GM21529 (cell line): ENCODE measurements at regions not wholly inside any gene's neighbourhood (a gene's known extent, or its start where the extent isn't known, plus 50 kb on each side); places are given as distances from the start of the nearest gene placed in this dataset.

ENCODE experiments used
- ATAC-seq: cut with Tn5 transposase; IDR thresholded peaks from one replicate; pipeline ENCODE4 v1.9.1; 2021; ENCODE audit not compliant: unreplicated experiment

DNA sequence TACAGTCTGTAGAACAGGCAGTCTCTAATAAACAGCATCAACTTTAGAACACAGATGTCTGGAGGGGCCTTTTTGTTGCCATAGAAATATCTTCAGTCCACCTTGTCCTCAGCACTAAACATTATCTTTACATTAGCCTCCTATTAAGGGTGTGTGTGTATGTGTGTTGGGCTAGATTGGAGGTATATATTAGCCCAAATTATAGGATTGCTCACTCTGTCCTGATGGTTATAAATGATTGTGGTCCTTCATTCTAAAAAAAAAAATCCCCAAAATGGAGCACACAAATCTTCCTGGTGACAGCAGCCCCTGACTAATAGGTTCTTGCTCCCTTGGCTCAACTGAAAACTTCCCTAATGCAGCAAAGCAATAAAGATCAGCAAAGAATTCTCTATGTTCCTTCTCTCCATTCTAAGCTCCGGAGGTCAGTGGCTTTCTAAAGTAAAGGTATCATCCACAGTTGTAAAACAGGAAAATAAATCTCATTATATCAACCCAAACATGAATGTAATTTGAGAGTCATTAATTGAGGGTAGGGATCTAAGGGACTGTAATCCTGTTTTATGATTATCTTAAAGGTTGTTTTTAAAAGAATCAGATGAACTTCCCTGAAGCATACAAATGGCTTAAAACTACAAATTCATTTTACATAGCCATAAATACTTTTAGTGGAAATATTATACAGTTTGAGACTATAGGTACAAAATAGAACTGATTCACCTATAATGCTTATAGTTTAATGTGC lies 232.7 kb downstream of the KLF12 start:
- ATAC-seq, result no peak

DNA sequence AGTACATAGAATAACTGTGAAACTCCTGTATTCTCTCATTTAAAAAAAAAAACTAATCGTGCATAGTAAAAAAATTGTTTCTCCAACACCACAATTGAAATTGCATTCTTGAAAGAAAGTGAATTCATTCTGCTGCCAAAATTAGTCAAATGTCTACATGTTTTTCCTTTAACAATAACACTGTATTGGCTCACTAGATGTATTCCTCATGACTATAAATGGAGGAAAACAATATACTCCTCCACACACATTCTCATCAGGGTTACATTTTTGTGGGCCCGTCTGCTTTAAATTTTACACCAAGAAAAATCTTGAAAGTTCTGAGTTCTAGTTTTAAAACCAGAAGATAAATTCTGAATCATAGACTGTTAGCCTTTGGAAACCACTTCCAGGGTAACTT lies 233.6 kb downstream of the KLF12 start:
- no peak for ATAC-seq

- ATAC-seq, result no peak
These were observed 235.3 kb downstream of the KLF12 start for GRCh38 chr13:73898899-73899298.

DNA sequence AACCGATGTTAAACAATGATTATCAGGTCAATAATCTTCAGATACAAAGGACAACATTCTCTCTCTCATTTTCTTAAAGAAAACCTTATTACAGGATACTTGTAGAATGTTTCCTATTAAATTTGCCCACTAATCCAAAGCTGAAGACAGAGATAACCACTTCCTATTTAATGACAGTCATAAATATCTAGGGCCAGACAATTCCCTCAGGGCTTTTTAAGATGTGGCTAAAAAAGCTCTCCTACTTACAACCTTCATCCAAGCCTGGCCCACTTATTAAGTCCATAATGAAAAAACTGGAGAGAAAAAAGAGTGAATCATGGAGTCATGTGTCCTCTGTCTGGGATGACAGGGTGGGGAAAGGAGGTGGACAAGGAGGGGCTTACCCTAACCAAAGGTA lies 235.9 kb downstream of the KLF12 start:
- ATAC-seq, result no peak

DNA sequence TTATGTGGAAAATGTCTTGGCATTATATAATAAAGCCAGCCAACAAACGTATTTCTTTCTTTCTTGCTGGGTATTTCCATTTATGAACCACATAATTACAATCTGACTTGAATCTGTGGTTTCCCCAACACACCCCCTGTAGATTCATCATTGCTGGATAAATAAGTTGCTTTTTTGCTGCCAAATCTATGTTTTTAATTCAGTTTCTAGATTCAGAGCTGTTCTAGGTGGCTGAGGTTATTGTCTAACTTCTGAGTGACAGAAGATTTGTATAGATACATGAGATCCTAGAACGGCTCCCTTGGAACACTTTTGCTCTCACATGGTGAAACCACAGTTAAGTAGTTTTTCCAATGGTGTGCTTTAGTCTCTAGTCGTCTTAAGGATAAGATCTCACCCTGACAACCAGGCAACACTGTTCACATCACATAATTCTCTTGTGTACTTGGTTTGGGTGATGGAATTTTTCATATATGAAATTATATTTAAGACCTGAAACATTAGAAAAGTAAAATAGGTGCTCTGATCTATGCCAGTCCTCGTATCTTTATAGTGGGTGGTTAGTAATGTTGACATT lies 239.1 kb downstream of the KLF12 start:
- ATAC-seq, result no peak

DNA sequence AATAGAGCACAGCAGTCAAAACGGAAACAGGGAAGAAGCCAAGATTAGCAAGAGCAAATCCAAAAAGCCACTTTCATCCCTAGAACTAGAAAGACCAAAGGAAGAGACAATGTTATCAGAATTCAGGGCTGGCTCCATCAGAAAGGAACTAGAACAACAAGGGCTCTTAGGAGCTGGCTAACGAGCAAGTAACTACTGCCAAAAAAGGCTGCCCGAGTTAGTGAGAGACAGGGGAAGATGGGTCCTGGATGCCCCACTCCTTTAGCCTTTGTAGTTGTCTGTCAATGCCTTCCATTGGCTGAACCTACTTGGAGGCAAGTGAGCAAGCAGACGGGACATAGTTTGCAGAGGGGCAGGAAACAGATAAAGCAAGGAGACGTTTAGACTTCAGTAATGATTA lies 240.4 kb downstream of the KLF12 start:
- no peak for ATAC-seq

DNA sequence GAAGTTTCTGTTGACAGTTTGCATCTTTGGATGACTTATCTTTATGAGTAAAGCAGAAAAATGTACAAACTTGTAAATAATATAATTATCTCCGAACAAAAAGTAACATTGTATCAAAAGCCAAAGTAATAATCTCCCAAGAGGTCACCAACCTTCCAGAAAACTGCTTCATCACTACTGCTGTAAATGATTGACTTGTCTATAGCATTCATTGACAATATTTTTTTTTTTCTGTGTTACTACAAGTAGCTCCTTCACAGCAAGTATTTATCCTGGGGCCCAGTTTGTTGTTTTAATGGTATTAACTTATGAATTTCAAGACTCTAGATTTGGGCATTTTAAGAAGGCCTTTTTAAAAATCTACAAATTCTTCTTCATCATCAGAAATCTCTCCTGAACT lies 242.4 kb downstream of the KLF12 start:
- no peak for ATAC-seq

GRCh38 chr13:73883162-73883561 lies 251.0 kb downstream of the KLF12 start:
- ATAC-seq, result no peak

GRCh38 chr13:73880365-73880764 lies 253.8 kb downstream of the KLF12 start:
- ATAC-seq, result no peak

DNA sequence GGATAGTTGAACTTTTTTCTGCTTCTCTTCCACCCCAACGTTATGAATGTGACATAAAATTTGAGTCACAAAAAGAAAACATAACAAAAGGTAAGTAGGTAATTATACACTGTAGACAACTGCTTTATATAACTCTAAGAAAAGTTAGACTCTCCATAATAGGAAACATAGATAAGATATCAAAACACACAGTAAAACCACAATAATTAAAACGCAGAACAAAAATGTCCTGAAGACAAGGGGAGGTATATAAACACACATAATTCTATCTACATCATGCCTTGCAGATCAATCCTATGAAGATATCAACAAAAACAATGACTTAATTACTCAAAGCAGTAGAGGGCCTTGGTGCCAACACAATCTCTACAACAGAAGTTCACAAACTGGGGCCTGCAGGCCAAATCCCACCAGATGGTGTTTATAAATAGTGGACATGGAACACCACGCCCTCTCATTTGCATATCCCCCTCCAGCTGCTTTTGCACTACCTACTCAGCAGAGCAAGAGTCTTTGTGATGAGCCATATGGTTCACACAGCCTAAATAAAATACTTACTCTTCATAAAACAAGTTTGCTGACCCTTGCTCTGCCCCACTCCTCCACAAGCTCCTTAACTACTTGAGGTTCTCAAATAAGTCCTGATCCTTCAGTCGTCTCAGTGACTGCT lies 254.7 kb downstream of the KLF12 start:
- ATAC-seq, result no peak

DNA sequence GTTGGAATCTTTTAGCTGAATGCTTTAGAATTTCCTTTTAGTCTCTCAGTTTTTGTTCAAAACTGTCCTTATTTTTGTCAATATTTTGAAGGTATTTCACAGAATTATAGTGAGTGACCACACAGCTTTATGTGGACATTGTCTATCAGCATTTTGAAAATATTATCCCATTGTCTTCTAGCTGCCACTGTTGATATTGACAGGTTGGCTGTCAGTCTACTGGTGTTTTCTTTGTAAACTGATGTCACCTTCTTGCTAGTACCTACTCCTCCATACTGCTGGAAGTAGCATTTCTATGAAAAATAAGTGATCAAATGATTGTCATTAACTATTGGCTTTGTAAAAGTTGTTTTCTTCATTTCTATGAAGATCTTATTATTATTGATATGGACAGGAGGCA lies 256.8 kb downstream of the KLF12 start:
- no peak for ATAC-seq

- no peak for ATAC-seq
These were observed 257.9 kb downstream of the KLF12 start for GRCh38 chr13:73876323-73876722.

DNA sequence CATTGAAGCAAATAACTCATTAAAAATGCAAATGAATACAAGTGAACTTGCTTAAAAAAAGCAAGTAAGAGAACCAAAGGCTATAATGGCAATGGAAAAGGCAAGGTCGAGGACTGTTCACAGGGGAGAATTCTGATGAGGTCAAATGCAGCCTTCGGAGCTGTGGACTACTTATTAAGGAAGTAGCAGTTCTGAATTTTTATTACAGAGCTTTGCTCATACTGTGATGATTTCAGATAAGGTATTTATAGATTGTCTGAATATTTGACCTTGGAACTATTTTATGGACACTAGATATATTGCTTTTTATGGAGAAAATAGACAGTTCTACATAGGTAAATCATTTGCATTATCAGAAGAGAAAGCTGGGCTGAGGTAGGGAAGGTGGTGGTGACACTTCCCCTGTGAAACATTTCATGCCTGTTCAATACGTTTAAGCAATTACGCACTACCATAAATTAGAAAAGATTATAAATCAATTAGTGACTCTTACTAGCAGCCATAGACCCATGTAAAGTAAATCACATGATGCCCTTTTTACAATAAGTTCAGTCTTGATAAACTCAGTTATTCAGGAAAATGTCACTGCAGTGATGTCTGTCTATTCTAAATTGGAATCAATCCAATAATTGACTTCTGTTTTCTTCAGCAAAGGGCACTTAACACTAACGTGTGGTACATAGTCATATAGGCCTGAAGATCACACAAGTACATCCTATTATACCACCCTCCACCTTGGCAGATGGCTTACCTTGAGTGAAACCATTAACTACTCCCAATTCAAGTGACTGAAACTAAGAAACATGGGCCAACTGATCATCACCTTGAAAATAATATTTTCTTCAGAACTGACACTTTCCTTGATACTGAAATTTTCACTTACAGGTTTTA lies 260.0 kb downstream of the KLF12 start:
- ATAC-seq, result peak; percentile 41

DNA sequence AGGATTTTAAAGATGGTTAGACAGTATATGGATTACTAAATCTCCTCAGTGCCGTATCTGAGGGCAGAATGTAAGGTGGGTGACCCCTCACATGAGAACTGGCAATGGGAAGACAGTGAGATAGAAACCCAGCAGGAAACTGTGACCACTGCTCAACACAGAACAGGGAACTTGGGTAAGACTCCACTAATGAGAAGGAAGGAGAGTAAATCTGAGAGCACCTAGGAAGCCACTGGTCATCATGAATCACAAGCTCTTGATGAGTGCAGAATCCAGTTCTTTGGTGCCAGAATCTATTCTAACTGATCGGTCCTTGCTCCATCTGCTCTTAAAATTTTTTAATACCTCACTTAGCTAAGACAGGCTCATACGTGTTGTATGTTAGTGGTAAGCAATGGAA lies 261.8 kb downstream of the KLF12 start:
- ATAC-seq, result no peak

DNA sequence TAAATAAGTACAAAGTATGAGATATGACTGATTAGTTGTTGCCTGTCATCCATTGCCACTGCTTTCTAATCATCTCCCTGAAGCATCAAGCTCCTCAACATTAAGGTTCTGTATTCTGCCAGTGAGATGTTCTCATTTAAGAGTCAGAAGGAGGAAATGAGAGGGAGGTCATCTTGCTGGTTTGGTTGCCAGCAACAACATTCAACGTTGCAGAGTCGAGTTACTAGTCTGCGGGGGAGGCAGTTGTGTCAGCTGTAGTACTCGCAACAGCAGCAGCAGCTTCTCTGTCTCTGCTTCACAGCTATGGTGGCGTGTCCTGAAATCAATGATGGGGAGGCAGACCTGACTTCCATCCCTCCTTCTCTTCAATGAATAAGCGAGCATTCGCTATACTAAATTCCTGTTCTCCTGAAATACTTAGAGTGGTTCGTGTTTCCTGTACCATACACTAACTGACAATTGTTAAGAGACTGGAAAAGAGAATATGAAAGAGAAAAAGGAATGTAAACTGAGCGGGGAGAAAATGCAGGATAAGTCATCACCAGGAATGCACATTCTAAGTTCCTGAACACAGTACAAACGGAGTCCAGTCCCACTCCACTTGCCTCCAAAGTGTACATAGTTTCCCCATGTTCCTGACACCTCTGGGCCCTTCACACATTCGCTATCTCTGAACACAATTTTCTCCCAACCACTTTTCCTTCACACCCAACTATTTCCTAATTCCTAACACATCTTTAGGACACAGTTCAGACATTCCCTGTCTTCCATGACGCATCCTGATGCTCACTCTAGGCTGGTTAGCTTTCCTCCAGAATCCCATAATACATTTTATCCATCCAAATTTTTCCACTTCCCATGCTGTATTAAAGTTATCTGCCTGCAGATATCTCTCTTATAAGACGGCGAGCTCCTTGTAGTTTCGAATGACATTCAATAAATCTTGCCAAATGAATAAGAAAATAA lies 263.0 kb downstream of the KLF12 start:
- peak; percentile 39 for ATAC-seq

DNA sequence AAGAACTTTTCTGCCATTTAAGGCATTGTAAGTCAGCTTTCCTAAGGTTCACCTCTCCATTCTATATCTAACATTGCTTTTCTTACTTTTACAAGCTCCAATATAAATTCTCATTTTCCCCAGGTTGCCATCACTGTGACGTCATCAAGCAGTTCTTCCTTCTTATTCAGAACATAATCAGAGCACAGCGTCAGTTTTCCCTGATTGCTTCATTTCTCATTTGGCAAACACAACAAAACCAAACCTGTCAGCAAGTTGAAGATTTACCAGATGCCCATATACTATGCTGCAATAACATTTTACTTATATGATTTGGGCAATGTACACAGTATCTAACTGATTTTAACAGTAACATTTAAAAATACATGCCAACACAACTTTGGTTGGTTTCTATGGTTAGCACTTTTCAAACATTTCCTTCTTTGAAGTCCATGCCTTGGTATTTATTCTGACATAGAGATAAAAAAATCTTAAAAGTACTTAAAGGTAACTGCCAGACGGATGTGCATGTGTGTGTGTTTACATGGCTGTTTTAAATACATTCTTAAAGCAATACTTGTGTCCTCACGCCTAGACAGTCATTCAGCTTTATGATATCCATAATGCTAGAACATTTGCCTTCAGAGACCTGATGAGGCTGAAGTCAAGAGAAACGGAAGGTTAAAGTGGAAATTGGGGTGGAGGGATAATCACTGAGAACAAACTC lies 264.0 kb downstream of the KLF12 start:
- no peak for ATAC-seq

DNA sequence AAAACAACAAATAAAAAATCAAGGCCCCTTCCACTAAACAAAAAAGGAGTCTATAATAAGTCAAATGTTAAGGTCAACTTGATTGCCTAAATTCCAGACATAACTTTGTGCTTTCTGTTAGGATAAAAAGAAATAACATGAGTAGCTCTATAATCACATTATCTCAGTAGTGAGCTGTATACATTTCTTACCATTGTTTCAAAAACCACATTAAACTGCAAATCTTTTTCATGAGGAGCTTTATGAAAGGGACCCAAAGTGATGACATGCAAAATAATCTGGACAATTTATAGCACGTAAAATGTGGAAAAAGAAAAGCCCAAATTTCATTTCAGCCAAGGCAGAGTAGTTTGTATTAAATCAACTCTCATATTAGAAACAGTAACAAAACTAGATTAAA lies 269.2 kb downstream of the KLF12 start:
- ATAC-seq, result no peak

DNA sequence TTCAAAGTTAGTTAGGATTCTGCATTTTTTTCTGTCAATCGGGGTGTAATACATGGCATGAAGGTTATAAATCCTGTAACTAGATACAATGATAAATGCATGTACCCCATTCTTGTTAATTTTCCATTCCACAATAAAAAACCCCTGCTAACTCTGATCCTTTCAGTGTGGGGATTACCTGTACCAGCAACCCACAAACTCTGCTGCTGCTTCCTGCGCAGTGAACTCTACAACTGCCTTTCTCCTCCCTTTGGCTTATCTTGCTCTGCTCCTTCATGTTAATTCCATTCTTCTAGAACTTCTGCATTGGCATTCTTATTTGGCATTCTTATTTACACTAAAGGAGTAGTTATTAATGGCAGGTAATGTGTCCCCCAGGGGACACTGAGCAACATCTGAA lies 273.1 kb downstream of the KLF12 start:
- ATAC-seq, result no peak

DNA sequence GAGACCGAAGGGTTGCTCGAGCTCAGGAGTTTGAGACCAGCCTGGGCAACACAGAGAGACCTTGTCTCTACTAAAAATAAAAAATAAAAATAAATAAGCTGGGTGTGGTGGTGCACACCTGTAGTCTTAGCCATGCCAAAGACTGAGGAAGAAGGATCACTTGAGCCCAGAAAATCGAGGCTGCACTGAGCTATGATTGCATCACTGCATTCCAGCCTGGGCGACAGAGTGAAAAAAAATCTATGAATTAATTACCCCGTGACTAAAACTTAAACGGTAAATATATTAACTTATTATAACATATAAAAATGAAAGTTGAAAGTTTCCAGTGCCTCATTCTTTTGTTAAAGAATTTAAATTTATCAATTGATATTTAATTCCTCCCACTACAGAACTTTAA lies 273.7 kb downstream of the KLF12 start:
- no peak for ATAC-seq

DNA sequence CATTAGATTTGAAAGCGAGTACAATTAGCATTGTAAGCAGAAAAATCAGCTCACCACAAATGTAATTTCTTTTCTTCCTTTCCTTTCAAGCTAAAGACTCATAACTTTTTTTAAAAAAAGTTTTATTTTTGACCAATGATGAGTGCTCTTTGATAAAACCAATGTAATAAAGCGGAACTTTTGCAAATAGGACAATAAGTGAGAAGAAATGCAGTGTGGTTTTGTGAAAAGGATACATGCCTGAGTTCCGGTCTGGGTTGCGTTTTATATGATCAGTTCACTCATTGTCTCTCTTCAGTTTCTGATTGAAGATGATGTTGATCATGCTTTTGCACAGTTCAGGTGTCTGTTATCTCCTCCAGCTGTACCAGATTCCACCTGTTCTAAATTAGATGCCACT lies 274.4 kb downstream of the KLF12 start:
- no peak for ATAC-seq
